OCI-LY3 (cell line): ENCODE measurements at regions not wholly inside any gene's neighbourhood (a gene's known extent, or its start where the extent isn't known, plus 50 kb on each side); places are given as distances from the start of the nearest gene placed in this dataset.

Source experiments
- H2AFZ ChIP-seq: fragments of 200-600, 300-600 bp; shearing (Covaris generic); 2 replicates; pipeline ENCODE4 v1.6.0; 2014; ENCODE audit warnings: antibody characterized with exemption, low read depth, low read length
- H3K27ac ChIP-seq: fragments of 200-600, 300-600 bp; sonication (generic); 2 replicates; pipeline ENCODE4 v1.5.1; 2014; ENCODE audit warnings: mild to moderate bottlenecking, low read length, moderate library complexity, mixed read lengths
- H3K27me3 ChIP-seq: fragments of 200-600, 300-600 bp; sonication (generic); 2 replicates; pipeline ENCODE4 v1.6.1; 2014; ENCODE audit warnings: low read depth, low read length, mixed read lengths
- H3K36me3 ChIP-seq: fragments of 200-600, 300-600 bp; sonication (generic); replicated peaks from 2 replicates; pipeline ENCODE3; 2014; ENCODE audit warnings: low read depth, low read length, mixed read lengths
- H3K4me1 ChIP-seq: fragments of 300-600, 200-600 bp; sonication (generic); 2 replicates; pipeline ENCODE4 v1.6.1; 2014; ENCODE audit warnings: low read length, mixed read lengths
- H3K4me2 ChIP-seq: fragments of 200-600, 300-600 bp; sonication (generic); 2 replicates; pipeline ENCODE4 v1.6.1; 2014; ENCODE audit warnings: low read length, mixed read lengths
- H3K4me3 ChIP-seq: fragments of 300-600, 200-600 bp; sonication (generic); 2 replicates; pipeline ENCODE4 v1.5.1; 2014; ENCODE audit warnings: antibody characterized with exemption, mild to moderate bottlenecking, low read length, moderate library complexity
- H3K79me2 ChIP-seq: fragments of 300-600, 200-600 bp; shearing (Covaris generic); 2 replicates; pipeline ENCODE4 v1.6.1; 2014; ENCODE audit warnings: mild to moderate bottlenecking, low read length, mixed read lengths
- H3K9ac ChIP-seq: fragments of 300-600, 200-600 bp; shearing (Covaris generic); 2 replicates; pipeline ENCODE4 v1.6.0; 2014; ENCODE audit warnings: mild to moderate bottlenecking, low read length, moderate library complexity
- H3K9me3 ChIP-seq: fragments of 200-600, 300-600 bp; shearing (Covaris generic); 2 replicates; pipeline ENCODE4 v1.6.1; 2014; ENCODE audit warnings: low read length, mixed read lengths; ENCODE audit not compliant: insufficient read depth
- H4K20me1 ChIP-seq: fragments of 200-600, 300-600 bp; sonication (generic); 2 replicates; pipeline ENCODE4 v1.6.1; 2016; ENCODE audit warnings: low read length, mixed read lengths; ENCODE audit not compliant: insufficient read depth
- CTCF ChIP-seq: fragments of 200-600, 300-600 bp; sonication (generic); IDR thresholded peaks from 2 replicates; pipeline ENCODE4 v1.5.1; 2014; ENCODE audit warnings: antibody characterized with exemption, low read length, low read depth
- EZH2phosphoT487 ChIP-seq: fragments of 200-600 bp; shearing (Covaris generic); IDR thresholded peaks from 2 replicates; pipeline ENCODE4 v1.6.1; 2018; ENCODE audit warnings: antibody characterized with exemption, mixed run types, low read depth

- Histone ChIP-seq H3K36me3 (no peaks in the 10 kb centered on the region), H2AFZ (no peak overlapping the region), H3K79me2 (no peaks in the 10 kb centered on the region), H3K9ac (no peak overlapping the region), H4K20me1 (no peaks in the 10 kb centered on the region), H3K4me2 (no peak overlapping the region), H3K27ac (no peak overlapping the region), H3K4me3 (no peak overlapping the region), H3K4me1 (no peaks in the 10 kb centered on the region), H3K9me3 (no peaks in the 10 kb centered on the region), H3K27me3 (peaks cover 40% of the 10 kb centered on the region)
- TF ChIP-seq EZH2phosphoT487 (no peak), CTCF (no peak)
These were observed 208.0 kb downstream of the C11orf91 start for GRCh38 chr11:33492596-33492995.

- TF ChIP-seq EZH2phosphoT487: no peak
- TF ChIP-seq CTCF: no peak
- Histone ChIP-seq H2AFZ (no peak overlapping the region), H3K36me3 (no peaks in the 10 kb centered on the region), H4K20me1 (no peaks in the 10 kb centered on the region), H3K4me2 (no peak overlapping the region), H3K9ac (no peak overlapping the region), H3K4me3 (no peak overlapping the region), H3K27ac (no peak overlapping the region), H3K4me1 (no peaks in the 10 kb centered on the region), H3K27me3 (peaks cover 53% of the 10 kb centered on the region), H3K79me2 (no peaks in the 10 kb centered on the region), H3K9me3 (no peaks in the 10 kb centered on the region)
These were observed 209.7 kb downstream of the C11orf91 start for GRCh38 chr11:33490842-33491370.

DNA sequence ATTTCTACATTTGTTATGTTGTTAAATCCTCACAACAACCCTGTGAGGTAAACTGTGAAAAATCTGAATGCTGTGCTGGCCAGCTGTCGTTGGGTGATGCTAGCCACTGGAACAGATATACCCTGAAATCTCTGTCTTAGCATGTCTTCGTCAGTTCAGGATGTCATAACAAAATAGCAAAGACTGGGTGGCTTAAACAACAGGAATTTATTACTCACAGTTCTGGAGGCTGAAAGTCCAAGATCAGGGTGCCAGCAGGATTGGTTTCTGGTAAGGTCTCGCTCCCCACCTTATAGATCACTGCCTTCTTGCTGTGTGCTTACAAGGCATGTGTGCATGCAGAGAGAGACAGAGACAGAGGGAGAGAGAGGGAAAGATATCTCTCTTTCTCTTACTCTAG, 211.7 kb downstream of the C11orf91 start:
- Histone ChIP-seq H3K9ac (no peak overlapping the region), H3K79me2 (no peaks in the 10 kb centered on the region), H3K27me3 (peaks cover 57% of the 10 kb centered on the region), H3K27ac (no peak overlapping the region), H2AFZ (no peak overlapping the region), H3K4me1 (no peaks in the 10 kb centered on the region), H4K20me1 (no peaks in the 10 kb centered on the region), H3K36me3 (no peaks in the 10 kb centered on the region), H3K9me3 (no peaks in the 10 kb centered on the region; the same call in 1 of the 2 replicates), H3K4me2 (no peak overlapping the region), H3K4me3 (no peak overlapping the region)
- no peak for TF ChIP-seq EZH2phosphoT487
- TF ChIP-seq CTCF: no peak

- Histone ChIP-seq H3K9me3 (no peaks in the 10 kb centered on the region), H3K27ac (no peak overlapping the region), H3K4me1 (no peaks in the 10 kb centered on the region), H3K9ac (no peak overlapping the region), H3K4me2 (no peak overlapping the region), H3K4me3 (no peak overlapping the region), H4K20me1 (no peaks in the 10 kb centered on the region; the same call in 1 of the 2 replicates), H3K27me3 (peaks cover 52% of the 10 kb centered on the region), H3K79me2 (no peaks in the 10 kb centered on the region), H2AFZ (no peak overlapping the region), H3K36me3 (no peaks in the 10 kb centered on the region)
- no peak for TF ChIP-seq EZH2phosphoT487
- TF ChIP-seq CTCF: no peak
These were observed 220.0 kb downstream of the C11orf91 start for GRCh38 chr11:33480626-33481025.
